Ecto neural progenitor cell (in vitro differentiated cells): ENCODE measurements at regions not wholly inside any gene's neighbourhood (a gene's known extent, or its start where the extent isn't known, plus 50 kb on each side); places are given as distances from the start of the nearest gene placed in this dataset.
"Not testable (repeated sequence)": the region's sequence is repeated elsewhere in the genome, so short reads cannot be mapped to it uniquely, and the experiment has no call there.

ENCODE experiments used
- DNase-seq: peaks from one replicate; pipeline ENCODE4 v3.0.0-alpha.2; 2018; ENCODE audit warnings: low spot score

DNA sequence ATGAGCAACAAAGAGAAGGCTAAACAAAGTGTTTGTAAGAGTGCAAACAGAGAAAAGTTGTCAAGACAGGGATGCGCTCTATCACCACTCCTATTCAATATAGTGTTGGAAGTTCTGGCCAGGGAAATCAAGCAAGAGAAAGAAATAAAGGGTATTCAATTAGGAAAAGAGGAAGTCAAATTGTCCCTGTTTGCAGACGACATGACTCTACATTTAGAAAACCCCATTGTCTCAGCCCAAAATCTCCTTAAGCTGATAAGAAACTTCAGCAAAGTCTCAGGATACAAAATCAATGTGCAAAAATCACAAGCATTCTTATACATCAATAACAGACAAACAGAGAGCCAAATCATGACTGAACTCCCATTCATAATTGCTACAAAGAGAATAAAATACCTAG is 143.4 kb upstream of the POGK start:
- DNase-seq, result not testable (repeated sequence)

DNA sequence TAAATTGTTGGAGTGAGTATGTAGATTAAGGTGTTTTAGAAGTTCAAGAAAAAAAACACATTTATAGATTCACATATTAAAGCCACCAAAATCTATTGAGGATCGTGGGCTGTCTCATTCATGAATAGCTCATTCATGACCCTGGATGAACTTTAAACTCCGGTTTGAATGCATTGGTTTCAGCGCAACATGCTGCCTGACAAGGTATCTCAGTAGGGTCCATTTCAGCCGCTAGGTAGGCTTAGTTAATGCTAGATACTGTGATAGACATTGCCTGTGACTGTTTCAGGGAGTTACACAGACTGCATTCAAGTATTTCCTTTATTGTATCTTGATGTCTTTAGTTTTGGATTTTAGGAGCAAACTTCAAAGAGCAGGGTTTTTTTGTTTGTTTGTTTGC is 140.5 kb upstream of the POGK start:
- DNase-seq, result no peak

DNA sequence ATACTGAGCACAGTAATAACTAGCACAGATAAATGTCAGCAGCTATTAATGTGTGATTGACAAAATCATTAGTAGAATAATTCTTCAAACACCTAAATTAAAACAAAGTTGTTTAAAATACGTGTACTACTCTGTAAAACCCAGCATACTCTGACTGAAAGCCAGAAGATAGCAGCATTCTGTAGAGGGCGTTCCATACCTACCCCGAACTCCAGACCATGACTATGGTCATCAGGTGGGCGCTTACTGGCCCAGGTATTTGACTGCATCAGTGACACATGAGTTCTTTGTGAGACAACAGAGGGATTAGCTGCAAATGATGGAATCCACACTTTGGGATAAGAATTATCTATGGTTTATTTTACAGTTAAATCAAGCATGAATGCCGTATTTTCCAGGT is 139.7 kb upstream of the POGK start:
- no peak for DNase-seq

DNA sequence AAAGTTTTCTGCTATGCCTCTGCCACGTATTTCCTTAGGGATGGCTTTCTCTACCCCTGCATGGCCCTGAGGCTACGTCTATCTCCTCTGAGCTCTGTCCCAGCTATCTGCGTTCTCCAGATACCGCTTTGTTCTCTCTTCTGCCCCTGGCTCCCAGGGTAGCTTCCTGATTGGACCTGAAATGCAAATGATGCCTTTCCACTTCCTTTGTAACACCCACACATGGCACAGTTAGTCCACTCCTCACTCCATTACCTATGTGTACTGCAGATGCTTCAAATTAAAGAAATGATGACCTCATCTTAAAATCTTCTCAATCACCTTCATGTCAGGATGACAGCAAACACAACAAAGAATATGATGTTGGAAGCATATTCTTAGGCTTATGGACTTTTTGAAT is 138.6 kb upstream of the POGK start:
- DNase-seq, result no peak

DNA sequence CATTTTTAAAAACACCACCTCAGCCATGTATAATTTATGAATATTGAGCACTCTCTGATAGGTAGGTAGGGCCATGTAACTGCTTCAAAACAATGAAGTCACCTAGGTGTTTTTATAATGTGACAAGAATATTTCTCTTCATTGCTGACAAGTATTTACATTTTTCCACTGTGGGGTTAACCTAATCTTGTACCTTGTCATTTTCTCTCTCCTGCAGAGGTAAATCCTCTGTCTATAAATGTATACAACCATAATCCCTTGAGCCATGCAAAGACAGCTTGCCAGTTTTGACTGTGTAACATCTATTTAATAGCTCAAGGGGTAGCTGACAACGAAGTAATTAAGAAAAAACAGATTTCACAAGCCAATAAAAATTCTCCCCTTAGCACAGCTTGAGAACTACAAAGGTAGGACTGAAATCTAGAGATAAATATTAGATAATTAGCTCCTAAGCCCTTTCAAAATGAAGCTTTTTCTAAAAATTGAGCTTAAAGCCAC is 137.6 kb upstream of the POGK start:
- DNase-seq, result no peak

DNA sequence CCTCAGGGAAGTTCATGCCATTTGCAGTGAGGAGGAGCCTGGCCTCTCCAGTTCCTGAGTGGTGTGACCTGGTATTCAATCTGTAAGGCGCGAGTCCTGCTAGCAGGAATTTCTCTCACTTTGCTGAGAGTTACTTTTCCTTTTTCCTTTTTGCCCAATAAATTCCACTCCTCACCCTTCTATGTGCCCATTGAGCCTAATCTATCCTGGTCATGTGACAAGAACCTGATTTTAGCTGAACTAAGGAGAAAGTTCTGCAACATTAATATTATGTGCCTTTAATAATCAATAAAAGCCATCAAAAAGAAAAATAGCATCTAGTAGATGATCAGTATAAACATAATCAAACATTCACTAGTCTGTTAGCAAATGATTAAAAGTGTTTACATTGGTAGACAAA is 136.1 kb upstream of the POGK start:
- DNase-seq, result no peak

DNA sequence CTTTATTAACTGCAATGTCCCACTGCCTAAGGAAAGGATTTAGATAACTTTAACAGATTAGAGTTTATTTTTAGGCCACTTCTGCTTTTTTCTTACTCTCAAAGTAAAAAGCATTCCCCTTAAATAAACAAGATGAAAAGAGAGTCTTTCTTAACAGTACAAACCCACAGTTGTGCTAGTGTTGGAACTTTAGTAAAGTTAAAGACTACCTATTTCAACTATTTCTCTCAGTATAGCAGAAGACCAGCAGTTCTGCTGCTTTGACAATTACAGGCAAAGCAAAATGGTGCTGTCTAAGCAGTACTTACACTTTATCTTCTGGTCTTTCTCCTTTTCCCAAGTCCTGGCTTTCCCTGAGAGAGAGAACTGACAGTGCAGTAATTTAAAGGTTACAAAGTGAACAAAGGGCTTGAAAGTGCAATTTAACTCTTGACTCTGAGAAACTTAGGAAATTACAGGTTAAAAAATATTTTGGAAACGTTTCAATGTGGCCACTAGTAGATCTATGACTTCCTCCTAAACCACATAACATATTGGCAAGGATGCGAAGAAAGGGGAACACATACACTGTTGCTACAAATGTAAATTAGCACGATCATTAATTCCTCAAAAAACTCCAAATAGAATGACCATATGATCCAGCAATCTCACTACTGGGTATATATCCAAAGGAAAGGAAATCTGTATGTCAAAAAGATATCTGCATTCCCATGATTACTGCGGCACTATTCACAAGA is 135.4 kb upstream of the POGK start:
- no peak for DNase-seq

DNA sequence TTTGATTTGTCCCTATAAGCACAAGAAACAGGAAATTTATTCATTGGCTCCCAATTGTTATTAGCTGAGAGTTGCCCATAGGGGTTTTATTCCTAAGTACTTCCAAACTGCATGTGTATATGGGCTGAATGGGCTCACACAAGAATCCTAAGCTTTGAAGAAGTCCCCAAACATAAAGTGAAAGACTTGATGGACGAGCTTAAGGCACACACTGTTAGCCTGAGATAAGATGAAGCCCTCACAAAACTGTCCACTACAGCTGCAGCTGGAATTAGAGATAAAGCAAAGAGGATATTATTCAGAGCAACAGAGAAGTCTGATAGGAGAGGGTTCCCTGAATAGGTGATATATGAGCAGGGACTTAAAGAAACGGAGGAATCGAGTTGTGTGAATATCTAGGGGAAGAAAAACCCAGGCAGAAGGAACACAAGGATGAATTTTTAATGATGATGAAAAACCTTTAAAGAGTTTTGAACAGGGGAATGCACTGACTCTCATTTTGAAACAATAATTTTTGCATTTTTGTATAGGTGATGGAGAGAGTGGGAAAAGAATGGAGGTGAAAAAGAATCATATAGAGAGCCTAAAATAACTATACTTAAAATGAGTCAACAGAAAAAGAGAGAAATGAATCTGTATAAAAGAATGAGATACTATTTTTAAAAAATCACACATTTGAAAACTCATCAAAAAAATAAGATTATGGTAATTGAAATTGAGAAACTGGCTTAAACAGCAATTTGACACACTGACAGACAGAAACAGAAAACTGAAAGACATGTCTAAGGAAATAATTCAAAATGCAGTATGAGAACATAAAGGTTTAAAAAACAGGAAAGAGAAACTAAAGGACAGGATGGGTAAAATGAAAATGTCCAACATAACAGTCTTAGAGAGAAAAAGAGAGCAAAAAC is 133.6 kb upstream of the POGK start:
- no peak for DNase-seq

DNA sequence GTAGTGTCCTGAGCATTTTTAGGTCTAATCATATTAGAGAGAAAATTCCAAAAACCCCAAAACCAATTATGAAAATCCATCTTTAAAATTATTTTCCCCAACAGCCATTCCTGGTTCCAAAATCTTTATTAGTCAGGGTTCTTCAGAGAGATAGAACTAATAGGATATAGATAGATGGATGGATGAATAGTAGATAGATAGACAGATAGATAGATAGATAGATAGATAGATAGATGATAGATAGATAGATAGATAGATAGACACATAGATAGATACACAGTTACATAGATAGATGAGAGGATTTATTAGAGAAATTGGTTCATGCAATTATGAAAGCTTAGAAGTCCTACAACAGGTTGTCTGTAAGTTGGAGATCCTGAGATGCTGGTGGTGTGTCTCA is 122.7 kb upstream of the POGK start:
- no peak for DNase-seq

DNA sequence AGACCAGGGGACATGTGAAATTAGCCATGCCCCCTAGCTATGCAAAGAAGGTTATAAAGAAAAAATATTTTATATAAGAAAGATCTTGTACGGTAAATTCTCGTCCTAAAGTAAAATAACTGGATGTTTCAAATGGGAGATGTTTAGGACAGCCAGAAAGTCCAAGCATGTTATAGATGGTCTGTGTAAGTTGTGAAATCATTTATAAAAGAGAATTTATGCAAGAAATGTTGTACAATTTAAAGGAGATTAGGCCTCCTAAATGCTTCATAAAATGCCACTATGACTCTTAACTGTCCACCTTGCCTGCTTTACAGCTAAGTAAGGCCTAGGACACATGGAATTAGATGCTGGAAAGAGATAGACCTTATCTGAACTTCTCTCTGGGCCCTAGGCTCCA is 118.1 kb upstream of the POGK start:
- no peak for DNase-seq

DNA sequence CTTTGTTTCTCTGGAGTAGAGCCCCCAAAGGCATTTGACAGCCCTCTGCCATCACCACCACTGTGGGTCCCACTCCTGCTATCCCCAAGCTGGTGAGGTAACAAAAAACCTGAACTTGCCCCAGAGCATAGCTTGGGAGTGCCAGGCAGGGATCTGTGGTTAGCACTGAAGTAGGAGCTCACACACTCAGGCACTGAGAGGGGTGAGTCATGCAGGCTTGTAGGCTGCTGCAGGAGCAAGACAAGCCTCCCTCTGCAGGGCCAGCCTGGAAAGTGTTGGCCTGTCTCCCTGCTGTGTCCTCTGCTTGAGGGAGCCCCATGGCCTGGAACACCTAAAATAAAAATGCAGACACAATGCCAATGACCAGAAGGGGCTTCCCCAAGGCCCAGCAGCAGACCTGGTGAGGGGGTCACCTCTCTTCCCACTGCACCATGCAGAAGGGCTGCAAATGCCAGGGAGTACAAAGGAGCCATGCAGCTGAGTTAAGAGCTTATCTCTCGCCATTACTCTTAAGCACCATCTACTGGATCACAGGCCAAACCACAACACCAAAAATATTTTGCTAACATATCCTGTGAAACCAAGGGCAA is 108.9 kb upstream of the POGK start:
- no peak for DNase-seq

DNA sequence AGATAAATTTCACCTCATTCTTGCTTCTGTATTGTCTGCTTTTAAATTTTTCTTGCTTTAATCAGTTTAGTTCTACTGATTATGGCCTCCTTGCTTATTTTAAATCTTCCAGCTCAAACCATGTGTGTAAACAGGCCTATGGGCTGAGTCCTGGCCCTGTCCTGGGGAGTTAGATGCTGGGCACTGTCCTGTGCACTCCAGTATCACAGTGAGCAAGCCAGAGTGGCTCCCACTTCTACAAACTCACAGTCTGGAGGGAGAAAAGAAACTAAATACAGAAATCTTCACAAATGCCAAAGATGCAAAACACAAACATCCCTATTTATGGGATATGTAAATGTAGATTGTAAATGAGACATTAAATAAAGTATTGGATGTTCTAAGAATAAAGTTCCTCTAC is 101.1 kb upstream of the POGK start:
- DNase-seq, result no peak

DNA sequence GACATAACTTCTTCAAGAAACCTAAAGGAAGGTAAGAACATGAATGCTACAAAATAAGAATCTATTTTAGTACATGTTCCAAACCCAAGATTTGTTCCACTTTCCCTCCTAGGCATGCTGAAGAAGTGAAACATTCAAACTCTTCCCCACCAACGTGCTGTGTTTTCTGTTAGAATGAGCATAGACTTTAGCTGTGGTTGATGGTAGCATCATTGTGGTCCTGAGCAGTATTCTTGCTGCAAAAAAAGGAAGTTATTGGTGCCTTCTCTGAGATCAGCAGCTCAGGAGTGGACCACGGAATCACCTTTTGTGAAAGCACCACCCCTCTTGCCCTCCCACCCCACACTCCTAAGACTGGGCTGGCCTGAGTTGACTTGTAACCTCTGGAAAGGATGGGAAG is 100.4 kb upstream of the POGK start:
- DNase-seq, result no peak

DNA sequence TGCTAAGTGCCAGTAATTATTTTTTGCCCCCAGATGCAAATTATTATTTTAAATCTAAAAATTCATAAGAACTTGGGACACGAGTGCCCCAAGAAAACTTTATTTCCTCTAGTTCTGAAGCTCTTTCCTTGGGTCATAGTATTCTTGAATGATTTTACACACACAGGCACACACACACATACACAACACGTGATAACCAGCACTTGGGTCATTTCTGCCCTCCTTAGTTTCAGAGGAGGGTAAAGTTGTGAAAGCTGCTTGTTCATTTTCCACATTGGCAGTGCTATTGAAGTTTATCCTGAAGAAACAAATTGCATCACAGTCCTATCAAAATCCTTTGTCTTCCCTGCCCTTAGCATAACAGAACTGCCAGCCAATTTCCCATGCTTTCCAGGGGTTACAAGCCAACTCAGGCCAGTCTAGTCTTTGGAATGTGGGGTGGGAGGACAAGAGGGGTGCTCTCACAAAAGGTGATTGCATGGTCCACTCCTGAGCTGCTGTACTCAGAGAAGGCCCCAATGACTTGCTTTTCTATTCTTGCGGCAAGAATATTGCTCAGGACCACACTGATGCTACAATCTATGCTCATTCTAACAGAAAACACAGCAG is 98.5 kb upstream of the POGK start:
- no peak for DNase-seq

DNA sequence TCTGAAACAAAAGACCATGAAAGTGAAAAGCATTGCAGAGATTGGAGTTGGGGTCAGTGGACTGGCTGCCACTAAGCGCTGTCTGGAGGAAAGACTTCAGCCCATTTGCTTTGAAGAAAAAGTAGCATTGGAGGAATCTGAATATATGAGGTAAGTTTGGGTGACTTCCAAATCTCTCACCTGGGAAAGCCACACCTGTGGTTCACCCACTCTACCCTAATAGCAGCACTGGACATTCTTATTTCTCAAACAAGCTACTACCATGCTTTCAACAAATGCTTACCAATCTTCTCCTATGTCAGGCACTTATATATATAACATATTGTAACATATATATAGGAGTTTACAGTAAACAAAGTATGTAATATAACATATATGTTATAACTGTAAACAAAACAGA is 76.0 kb upstream of the POGK start:
- no peak for DNase-seq

DNA sequence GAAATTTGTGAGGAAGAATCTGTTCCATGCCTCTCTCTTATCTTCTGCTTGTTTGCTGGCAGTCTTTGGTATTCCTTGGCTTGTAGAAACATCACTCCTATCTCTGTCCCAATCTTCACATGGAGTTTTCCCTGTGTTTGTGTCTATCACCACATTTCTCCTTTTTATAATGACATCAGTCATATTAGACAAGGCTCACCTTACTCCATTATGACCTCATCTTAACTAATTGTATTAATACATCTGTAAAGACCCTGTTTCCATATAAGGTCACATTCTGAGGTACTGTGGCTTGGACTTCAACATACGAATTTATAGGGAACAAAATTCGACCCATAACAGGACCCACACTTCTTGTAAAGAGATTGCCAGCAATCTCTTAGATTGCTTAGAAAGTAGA is 72.3 kb upstream of the POGK start:
- no peak for DNase-seq

DNA sequence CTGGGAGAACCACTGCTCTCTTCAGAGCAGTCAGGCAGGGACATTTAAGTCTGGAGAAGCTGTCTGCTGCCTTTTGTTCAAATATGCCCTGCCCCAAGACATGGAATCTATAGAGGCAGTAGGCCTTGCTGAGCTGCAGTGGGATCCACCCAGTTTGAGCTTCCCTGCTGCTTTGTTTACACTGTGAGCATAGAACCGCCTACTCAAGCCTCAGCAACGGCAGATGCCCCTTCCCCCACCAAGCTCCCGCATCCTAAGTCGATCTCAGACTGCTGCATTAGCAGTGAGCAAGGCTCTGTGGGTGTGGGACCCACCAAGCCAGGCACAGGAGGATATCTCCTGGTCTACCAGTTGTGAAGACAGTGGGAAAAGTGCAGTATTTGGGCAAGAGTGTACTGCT is 54.6 kb upstream of the POGK start:
- not testable (repeated sequence) for DNase-seq

DNA sequence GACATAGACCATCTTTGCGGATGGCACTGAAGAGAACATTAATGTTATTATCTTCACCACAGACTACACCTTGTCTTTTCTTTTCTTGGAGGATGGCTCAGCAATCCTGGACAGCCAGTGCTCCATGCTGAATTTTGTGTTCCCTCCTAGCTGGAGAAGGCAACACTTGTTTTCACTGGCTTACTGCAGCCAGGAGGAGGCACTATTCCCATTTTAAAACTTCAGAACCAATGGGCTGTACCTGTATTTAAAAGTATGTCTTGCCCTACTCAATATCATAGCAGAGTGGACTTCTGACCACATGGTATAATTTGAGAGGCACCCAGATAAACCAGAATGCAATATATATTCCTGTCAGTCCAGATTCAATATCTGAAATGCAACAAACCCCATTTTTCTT is 53.3 kb upstream of the POGK start:
- no peak for DNase-seq

DNA sequence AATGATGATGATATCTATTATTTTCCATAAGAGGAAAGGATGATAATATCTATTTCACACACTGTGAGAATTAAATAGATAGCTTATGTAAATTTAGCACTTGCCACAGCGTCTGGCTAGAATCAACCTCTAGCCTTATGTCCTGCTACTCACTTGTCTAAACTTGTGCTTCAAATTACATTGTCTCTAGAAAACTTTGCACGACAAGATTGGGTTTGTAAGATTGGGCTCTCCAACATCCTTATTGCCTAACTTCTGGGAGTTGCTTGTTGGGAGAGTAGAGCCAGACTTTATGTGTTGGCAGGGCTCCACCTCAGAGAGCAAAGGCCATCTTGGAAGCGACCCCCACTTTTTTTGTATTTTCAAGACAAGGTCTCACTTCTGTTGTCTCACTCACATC is 50.0 kb upstream of the POGK start:
- no peak for DNase-seq
